Liver (tissue), 3 donors: ENCODE measurements at regions not wholly inside any gene's neighbourhood (a gene's known extent, or its start where the extent isn't known, plus 50 kb on each side); places are given as distances from the start of the nearest gene placed in this dataset.

Experiments used
- EGR1 ChIP-seq, 2 donors: IDR thresholded peaks; 2 replicates each; pipeline ENCODE4 v1.6.1; 2016 to 2018; ENCODE audit warnings: antibody characterized with exemption in 2 of 2, low read depth in 2 of 2
- SP1 ChIP-seq: IDR thresholded peaks from 2 replicates; pipeline ENCODE4 v1.6.1; 2018; ENCODE audit warnings: antibody characterized with exemption, mild to moderate bottlenecking
- TF ChIP-seq, protein P1 (sequence below): fragments of 150-350 bp; IDR thresholded peaks from 2 replicates; pipeline ENCODE4 v1.5.1; 2017; ENCODE audit warnings: improper control_type of control experiment, low read depth, low read length; ENCODE audit not compliant: missing input control
- TF ChIP-seq, protein P2 (sequence below): IDR thresholded peaks from 2 replicates; pipeline ENCODE4 v1.6.1; 2016; ENCODE audit warnings: antibody characterized with exemption
- donor health status: healthy.
- donor health status: healthy.

GRCh38 chr7:18289788-18290187 is 205.8 kb upstream of the HDAC9 start:
- TF ChIP-seq, protein P1, sequence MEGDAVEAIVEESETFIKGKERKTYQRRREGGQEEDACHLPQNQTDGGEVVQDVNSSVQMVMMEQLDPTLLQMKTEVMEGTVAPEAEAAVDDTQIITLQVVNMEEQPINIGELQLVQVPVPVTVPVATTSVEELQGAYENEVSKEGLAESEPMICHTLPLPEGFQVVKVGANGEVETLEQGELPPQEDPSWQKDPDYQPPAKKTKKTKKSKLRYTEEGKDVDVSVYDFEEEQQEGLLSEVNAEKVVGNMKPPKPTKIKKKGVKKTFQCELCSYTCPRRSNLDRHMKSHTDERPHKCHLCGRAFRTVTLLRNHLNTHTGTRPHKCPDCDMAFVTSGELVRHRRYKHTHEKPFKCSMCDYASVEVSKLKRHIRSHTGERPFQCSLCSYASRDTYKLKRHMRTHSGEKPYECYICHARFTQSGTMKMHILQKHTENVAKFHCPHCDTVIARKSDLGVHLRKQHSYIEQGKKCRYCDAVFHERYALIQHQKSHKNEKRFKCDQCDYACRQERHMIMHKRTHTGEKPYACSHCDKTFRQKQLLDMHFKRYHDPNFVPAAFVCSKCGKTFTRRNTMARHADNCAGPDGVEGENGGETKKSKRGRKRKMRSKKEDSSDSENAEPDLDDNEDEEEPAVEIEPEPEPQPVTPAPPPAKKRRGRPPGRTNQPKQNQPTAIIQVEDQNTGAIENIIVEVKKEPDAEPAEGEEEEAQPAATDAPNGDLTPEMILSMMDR, result no peak
- TF ChIP-seq EGR1 (IDR thresholded peaks at IDR 0.05; ENCODE audit: low read depth in 2 of 2) (no peak), SP1 (no peak)
- TF ChIP-seq, protein P2, sequence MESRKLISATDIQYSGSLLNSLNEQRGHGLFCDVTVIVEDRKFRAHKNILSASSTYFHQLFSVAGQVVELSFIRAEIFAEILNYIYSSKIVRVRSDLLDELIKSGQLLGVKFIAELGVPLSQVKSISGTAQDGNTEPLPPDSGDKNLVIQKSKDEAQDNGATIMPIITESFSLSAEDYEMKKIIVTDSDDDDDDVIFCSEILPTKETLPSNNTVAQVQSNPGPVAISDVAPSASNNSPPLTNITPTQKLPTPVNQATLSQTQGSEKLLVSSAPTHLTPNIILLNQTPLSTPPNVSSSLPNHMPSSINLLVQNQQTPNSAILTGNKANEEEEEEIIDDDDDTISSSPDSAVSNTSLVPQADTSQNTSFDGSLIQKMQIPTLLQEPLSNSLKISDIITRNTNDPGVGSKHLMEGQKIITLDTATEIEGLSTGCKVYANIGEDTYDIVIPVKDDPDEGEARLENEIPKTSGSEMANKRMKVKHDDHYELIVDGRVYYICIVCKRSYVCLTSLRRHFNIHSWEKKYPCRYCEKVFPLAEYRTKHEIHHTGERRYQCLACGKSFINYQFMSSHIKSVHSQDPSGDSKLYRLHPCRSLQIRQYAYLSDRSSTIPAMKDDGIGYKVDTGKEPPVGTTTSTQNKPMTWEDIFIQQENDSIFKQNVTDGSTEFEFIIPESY, result no peak
